CD4-positive, alpha-beta T cell treated with Interleukin-17A for 1 hour (primary cell): ENCODE measurements at regions not wholly inside any gene's neighbourhood (a gene's known extent, or its start where the extent isn't known, plus 50 kb on each side); places are given as distances from the start of the nearest gene placed in this dataset.
"Not testable (repeated sequence)": the region's sequence is repeated elsewhere in the genome, so short reads cannot be mapped to it uniquely, and the experiment has no call there.

ENCODE experiments used
- DNase-seq: peaks from one replicate; pipeline ENCODE4 v3.0.0-alpha.2; 2020

DNA sequence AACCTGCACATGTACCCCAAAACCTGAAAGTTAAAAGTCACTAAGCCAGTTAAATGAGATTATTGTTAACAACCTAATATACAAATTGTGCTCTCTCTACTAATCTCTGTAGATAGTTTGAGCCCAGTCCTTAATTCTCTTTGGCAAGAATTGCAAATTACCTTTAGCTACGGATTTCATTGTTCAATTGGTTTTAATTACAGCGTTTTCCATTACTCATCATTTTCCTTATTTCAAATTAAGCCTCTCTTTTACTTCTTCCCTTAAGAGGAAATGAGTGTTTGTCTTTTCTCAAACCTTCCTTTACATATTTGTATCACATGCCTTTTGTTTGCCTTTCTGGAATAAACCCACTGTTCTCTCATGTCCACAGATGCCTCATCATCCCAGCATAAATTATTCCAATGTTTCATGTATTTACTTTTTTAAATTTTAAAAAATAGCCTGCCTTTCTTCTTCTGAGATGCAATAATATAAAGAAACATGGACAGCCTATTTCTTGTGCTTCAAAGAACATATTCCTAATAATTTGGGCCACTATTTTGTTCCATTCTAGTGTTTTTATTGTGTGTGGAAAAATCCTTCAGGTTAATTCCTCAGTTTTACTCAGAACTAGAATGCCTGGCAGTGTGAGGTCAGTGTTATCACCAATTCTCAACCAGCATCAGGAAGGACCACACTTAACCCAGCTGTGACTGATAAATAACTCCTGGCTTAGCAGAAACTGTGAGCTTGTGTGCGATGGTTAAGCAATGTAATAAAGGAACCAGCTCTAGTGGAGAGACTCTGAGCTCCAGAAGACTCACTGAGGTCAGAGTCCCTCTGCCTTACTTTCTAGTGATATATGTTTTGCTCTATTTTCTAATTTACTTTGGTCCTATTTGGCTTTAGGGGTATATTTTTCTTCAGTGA lies 600.5 kb downstream of the LTN1 start:
- no peak for DNase-seq

DNA sequence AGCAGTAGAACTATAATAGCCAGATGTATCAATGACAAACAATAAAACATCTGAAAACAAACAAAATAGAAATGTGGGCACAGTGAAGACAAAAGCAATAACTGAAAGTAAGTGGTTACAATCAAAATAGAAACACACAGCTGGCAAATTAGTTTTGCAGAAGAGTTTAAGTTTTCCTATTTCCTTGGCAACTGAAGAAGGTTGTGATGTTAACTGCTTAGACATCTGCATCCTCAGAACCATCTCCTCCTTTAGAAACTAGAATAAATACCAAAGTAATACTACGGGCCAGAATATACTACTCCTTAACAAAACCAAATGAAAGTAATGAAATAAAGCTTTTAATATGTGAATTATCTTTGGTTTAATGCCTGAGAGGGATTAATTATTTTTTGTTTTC lies 605.5 kb downstream of the LTN1 start:
- no peak for DNase-seq

DNA sequence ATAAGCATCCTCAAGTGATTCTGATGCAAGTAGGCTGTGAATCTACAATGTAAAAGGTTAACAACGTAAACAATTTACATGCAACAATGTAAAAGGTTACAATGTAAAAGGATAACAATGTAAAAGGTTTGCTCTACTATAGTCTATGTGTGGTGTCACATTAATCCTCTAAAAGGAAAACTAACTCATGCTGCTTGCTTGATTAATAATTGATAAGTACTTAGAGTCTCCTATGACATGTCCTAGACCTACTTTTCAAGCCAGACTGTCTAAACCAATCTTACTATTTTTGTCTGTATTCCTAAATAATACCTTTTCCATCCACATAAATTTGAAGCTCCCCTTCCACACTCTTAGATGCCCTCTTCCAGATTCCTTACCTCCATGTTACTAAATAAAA lies 606.8 kb downstream of the LTN1 start:
- no peak for DNase-seq

DNA sequence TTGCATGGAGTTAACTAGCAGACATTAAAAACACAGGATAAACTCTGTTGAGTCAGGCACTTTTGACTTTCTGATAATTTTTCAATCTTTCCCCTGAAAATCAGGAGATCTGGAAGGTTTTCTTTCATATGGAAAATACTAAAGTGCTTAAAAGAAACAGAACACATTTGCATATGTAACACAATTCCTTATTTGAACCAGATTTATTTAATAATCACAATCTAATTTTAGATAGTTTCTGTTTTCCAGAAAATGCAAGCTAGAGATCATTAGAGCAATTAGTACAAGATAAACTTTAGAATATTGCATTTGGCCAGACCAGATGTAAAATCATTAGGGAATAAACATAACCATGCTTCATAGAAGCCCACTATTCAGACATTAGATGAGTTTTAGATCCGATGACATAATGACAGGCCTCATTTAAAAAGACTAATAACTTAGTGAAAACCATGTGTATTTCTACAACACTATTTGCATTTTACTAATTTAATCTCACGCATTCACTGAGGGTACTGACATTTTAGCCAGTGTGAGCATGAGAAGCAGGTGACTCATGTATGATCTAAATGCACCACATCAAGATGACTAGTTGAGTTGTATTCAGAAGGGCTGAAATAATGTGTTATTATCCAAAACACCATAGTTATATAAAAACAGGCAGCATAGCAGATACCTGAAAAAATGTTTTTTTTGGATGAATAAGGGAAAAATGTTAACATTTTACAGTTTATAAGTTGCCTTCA lies 611.5 kb downstream of the LTN1 start:
- DNase-seq, result not testable (repeated sequence)

DNA sequence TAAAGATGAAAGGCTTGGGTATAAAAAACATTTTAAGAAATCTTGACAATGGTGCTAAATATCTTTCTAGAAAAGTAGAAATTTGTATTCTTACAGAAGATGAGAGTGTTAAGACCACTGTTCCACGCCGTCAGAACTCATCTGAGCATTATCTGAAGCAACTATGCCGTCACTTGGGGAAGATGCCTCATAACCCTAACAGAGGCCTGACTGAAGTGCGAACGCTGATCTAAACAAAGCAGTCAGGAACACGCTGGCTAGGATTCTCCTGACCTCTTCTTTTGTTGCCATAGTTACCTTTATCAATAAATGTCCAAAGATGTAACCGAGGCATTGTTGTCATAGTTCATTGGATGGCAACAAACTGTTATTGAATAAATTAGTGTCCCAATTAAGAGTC lies 612.4 kb downstream of the LTN1 start:
- DNase-seq, result no peak

DNA sequence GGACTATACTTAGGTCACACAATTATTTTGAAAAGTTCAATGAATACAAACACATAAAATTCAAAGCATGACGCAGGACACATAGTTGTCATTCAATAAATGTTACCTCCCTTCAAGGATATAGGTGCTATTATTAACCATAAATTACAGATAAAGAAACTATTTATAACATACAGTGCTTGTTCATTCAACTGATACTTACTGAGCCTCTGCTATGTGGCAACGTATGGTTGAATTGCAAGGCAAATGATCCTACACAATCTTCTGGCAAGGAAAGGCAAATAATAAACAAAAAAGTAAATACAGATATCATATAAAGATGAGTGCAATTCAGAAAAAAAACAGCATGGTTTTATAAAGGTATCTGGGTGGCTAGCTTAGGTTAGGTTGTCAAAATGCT lies 614.7 kb downstream of the LTN1 start:
- no peak for DNase-seq

DNA sequence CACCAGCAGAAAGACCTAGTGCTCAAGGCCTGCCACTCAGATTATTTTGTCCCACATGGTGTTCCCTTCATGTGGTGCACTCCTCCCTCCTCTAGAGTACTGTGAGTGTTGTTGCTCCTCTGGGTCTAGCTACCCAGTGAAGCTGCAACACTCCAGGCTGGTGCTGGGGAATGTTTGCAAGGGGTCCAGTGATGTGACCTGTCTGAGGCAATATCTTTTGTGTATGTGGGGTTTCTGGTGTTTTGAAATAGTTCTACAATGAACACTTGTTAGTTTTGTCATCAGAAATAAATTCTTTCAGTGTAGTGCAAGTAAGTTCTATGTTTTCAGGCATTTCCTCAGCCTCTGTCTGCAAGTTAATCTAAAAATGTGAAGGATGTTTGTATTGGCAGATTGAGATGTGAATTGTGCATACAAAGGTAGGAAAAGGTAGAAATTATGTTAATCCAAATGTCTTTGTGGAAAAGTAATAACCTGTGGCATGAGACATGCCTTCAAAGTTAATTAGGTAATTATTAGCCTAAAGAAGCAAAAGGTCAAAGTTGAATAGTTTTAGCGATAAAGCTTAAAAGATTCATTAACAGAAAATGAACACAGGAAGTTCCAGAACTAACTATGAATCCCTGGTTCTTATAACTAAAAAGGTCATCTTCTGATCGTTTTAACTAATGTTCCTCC lies 616.8 kb downstream of the LTN1 start:
- DNase-seq, result no peak

DNA sequence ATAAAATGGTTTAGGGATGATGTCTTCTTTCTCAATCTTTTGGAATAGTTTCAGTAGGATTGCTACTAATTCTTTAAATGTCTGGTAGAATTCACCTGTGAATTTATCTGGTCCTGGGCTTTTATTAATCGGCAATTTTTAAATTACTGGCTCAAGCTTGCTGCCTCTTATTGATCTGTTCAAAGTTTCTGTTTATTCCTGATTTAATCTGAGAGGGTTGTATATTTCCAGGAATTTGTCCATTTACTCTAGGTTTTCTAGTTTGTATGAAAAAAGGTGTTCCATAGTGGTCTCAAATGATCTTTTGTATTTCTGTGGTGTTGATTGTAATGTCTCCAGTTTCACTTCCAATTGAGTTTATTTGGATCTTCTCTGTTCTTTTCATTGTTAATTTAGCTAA lies 617.8 kb downstream of the LTN1 start:
- no peak for DNase-seq

DNA sequence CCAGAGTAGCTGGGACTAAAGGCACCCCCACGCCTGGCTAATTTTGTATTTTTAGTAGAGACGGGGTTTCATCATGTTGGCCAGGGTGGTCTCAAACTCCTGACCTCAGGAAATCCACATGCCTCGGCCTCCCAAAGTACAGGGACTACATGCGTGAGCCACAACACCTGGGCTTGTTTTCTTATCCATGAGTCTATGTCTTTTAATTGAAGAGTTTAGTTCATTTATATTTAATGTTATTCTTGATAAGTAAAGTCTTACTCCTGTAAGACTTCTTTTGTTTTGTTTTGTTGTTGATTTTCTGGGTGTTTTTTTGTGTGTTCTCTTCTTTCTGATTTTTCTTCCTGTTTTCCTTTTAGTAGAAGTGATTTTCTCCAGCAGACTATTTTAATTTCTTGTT lies 621.0 kb downstream of the LTN1 start:
- no peak for DNase-seq

DNA sequence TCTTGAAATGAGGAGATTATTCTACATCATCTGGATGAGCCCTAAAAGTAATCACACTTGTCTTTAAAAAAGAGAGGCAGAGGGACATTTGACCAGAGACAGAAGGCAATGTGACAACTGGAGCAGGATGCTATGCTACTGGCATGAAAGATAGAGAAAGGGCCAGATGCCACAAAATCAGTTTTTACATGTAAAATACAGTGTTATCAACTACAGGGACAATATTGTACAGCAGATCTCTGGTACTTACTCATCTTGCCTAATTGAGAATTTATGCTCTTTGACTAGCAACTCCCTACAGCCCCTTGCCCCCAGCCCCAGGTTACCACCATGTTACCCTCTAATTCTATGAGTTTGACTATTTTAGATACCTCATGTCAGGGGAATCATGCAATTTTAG lies 633.4 kb downstream of the LTN1 start:
- no peak for DNase-seq

DNA sequence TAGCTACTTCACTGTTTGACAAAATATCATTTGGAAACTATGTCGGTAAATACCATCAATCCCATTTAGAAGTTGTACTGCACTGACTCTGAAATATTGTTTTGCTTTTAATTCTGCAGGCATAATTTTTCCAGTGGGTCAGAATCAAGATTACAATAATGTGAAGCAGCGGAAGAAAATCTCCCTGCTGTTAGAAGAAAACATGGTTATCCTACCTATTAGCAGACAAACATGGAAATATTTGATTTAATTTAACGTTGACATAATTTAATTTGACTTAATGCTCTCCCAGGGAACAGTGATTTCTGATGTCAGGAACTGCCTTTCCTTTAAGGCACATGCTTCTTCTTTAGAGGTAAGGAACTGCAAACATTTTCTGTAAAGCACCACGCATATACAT lies 634.0 kb downstream of the LTN1 start:
- DNase-seq, result no peak

DNA sequence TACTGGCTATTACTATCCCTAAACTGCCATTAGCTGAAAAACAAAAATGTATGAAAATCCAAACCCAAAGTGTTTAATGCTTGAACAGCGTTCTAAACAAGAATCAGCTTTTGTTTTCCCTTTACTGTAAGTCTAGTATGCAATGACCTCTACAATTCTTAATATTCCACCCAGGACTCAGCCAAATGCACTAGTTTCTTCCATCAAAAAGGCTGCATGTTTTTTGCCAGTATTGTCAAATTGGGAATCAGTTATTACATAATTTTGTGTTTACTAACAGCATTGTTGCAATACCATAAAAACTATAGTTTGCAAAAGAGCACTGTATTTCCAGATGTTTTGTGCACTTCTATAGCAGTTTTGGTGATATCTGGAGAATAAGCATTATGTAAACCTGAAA lies 634.5 kb downstream of the LTN1 start:
- no peak for DNase-seq

DNA sequence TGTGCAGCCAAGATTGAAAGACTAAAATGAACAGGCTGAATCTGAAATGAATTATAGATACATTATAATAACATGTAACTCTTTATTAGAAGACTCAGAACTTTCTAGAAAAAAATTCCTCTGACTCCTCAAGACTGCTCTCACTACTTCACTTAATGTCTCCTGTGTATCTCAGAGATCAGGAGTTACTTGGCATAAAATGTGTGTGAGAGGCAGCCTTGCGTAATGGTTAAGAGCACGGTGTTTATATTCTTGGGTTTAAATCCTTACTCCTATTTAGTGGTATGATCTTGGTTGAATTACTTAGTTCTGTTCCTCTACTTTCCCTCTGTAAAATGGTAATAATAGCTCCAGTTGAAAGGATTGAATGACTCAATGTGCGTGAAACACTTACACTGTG lies 634.9 kb downstream of the LTN1 start:
- no peak for DNase-seq

DNA sequence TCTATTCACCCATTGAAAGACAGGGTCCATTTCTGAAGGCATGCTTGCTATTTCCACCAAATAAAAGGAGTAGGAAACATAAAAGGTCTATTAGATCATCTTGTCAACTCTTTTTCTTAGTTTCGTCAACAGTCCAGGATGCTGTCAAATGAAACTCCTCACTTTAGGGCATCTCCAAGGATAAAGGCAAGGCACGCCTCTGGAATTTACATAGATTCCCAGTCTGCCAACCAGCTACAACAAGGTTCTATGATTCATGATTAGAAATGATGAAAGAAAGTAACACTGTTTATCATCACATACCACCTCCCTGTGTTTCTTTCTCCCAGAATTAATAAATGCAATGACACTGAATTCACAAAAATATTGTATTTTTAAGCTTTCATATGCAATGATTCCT lies 636.3 kb downstream of the LTN1 start:
- no peak for DNase-seq

DNA sequence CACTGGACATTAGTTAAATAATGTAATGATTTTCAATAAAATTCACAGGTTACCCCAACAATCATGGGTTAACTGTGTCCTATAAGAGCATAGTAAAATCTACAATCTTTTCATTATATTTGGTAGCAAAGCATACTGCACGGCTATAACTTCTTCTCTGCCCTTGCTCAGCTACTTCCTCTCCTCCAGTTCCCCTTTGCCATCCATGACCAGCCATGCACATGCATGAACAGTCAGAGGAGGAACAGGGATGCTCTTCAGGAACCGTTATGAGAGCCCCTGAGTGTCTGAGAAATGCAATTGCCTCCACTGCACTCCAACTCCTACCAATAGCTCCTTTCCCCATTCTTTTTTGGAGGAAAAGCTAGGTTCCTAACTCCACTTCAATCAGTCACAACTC lies 646.7 kb downstream of the LTN1 start:
- no peak for DNase-seq

DNA sequence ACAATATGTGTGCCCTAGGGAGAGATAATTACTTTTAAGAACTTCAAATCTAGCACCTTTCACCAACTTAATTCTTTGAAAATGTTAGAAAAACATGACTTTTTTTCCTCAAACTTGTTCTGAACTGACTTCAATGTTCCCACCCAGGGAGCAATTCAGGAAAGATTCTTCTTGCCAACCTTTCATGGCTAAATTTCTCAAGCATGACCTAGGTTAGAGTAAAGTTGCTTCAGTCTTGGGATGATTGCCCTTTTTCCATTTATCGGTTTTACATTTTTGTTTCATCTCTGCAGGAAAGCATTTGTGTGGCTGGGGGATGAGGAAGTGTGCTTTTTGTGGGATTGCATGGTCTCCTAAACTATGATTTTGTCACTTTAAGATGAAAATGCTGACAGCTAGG lies 647.7 kb downstream of the LTN1 start:
- DNase-seq, result no peak

DNA sequence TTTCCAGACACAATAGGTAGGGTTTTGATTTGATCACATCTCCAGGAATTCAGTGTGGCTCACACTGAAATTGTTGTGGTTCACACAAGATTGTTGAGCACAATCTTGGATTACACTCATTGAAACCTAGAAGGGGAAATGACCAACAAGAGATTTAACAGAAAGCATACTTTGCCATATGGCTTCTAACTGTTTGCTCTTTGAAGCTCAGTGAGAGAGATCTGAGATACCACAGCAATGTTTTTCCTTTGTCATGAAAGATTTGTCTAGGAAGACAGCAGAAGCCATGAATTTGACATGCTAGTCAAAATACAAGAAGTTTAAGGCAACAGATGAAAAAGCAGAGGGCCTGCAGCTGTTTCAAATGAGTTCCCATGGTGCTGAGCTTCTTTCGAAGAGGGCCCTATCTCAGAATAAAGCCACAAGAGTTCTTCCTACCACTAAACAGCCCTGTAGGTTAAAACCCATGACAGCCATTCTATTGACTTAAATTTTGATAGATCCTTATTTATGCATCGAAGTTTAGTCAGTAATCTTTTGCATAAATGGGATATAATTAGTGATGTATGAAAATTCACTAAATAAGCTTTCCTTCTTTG lies 650.4 kb downstream of the LTN1 start:
- no peak for DNase-seq

DNA sequence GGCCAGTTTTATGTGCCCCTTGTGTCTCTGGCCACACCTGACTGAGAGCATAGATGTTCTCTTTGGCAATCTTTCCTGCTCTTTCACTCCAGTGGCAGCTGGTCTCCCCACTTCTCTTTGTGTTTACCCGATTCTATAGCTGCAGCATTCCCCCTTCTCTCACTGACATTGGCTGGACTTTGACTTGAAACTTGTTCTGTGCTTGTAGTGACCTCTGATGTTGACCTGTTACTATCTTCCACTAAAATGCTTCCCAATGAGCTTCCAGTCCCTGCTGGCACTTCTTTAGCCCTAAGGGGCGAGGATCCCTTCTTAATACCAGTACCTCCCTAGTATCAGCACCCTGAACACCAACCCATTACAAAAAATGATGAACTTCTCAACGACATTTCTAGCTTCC lies 653.3 kb downstream of the LTN1 start:
- no peak for DNase-seq

DNA sequence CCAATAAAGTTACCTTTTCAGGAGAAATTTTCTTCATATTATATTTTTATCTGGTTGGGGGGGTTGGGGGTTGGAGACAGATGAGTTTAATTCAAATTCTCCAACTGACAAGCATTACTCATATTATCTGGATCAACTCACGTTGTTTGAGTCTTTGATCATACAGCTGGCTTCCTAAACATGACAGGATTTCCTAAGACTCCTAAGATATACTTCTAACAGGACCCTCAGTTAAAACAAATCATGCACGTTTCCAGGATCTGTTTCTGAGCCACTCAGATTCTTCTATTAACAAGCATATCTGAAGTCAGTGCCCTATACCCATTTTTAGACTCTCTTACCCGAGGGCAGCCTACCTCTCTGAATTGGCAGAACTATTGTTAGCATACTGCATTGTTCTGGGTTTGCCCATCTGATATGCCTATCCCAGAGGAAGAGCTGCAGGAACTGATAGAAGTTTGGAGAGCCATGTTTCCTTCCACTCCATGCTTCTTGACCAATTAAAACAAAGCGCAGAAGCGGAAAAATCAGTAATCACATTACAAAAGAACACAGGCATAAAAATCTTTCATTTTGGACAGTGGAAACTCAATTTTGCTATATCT lies 653.9 kb downstream of the LTN1 start:
- no peak for DNase-seq

DNA sequence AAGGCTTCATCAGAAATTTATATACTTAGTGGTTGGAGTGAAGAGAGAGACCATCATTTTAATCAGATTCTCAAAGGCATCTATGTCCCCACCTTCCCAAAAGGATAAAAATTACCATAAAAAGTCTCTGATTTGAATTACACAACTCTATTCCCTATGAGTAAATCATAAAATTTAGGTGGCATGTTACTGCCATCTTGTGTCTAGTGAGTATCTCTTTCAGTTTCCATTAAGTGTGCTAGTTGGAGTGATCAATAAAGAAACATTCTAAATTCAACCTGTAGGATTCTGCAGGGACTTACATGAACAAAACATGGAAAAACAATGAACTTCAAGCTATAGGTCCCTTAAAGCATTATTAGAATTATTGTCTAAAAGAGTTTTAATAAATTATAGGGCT lies 655.4 kb downstream of the LTN1 start:
- no peak for DNase-seq

DNA sequence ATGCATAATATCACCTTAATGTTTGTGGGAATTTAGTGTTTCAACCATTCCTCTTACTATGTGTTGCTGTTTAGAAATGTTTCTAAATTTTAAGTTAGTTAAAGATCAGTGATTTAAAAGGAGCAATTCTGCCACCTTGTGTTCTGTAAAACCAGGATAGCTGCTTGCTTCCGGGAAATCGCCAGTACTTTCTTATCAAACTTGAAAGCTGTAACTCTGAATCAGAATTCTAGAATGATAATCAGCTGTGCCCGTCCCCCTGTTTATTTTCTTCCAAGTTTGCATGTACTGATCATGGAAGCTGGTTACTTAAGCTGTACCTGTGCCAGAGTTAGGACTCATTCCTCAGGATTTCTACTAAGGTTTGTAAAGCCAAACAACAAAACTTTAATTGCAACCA lies 656.4 kb downstream of the LTN1 start:
- DNase-seq, result no peak

DNA sequence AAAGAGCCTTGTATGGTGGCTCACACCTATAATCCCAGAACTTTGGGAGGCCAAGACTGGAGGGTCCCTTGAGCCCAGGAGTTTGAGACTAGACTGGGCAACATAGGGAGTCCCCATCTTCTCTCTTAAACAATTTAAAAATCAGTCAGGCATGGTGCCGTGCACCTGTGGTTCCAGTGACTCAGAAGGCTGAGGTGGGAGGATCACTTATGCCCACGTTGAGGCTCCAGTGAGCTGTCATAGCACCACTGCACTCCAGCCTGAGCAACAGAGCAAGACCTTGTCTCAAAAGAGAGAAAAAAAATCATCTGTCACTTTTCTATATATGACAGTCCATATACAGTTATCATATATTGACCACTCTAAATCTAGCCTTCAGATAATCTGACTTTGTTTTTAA lies 658.3 kb downstream of the LTN1 start:
- no peak for DNase-seq

DNA sequence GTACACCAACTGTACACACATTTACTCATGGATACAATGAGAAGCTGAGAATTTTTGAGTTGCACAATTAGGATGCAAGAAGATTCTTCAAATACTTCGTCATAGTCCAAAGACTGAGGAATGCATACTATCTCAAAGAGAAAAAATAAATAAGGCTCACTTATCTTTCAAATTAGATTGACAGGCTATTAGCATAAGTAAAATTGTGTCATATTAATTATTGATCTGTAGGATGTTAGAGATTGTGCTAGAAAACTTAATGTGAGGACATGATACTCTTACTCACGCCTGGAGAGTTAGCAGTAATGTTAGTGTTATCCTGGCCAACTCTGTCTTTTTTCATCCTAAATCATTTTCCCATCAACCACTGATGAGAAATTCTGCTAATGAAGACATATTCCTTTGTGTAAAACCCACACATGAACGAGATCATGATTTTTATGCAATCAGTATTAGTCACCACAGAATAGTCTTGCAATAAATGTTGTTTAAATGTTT lies 659.0 kb downstream of the LTN1 start:
- no peak for DNase-seq
